GM13977 (cell line): ENCODE measurements at regions not wholly inside any gene's neighbourhood (a gene's known extent, or its start where the extent isn't known, plus 50 kb on each side); places are given as distances from the start of the nearest gene placed in this dataset.

Source experiments
- DNase-seq: peaks from one replicate; pipeline ENCODE4 v3.0.0; 2012; ENCODE audit warnings: low spot score
- in situ Hi-C: fragments of 300-500 bp; cut with MboI; formaldehyde crosslinking; loops from one replicate; pipeline ENCODE4 v1.12.0; 2022; ENCODE audit warnings: low sequenced_read_pairs, low pct_unique_long_range_greater_than_20kb, mixed read lengths, inconsistent platforms; ENCODE audit not compliant: unreplicated experiment
- TF ChIP-seq, protein P1 (sequence below): IDR thresholded peaks from 2 replicates; pipeline ENCODE4 v1.5.1; 2012; ENCODE audit warnings: mild to moderate bottlenecking, control low read depth; ENCODE audit not compliant: insufficient read depth; ENCODE audit errors: extremely low read depth, missing control alignments

DNA sequence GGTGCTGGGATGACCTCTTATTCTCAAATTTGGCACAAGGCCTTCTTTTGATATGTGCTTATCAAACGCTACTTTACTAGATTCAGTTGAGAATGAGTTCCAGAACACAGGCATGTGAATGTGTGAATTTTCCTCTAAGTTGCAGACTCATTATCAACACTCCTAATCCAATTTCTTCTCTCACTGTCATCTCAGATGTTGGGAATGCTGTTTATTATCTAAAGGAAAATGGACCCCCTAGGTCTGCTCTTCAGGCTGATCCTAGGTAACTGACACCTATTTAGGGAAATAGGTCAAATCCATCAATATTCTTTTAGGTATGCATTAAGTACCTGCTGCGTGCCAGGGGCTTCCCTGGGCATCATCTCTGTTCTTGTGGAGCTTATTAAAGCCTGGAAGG lies 215.0 kb upstream of the NOX3 start:
- in situ Hi-C loops, result no loop called here
- TF ChIP-seq, protein P1, sequence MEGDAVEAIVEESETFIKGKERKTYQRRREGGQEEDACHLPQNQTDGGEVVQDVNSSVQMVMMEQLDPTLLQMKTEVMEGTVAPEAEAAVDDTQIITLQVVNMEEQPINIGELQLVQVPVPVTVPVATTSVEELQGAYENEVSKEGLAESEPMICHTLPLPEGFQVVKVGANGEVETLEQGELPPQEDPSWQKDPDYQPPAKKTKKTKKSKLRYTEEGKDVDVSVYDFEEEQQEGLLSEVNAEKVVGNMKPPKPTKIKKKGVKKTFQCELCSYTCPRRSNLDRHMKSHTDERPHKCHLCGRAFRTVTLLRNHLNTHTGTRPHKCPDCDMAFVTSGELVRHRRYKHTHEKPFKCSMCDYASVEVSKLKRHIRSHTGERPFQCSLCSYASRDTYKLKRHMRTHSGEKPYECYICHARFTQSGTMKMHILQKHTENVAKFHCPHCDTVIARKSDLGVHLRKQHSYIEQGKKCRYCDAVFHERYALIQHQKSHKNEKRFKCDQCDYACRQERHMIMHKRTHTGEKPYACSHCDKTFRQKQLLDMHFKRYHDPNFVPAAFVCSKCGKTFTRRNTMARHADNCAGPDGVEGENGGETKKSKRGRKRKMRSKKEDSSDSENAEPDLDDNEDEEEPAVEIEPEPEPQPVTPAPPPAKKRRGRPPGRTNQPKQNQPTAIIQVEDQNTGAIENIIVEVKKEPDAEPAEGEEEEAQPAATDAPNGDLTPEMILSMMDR, result no peak
- DNase-seq, result no peak

GRCh38 chr6:155660251-155660977 lies 204.8 kb upstream of the NOX3 start:
- DNase-seq, result no peak
- in situ Hi-C loops, result no loop called here
- TF ChIP-seq, protein P1, result no peak

GRCh38 chr6:155656024-155656423 lies 200.4 kb upstream of the NOX3 start:
- no peak for DNase-seq
- in situ Hi-C loops, result no loop called here
- TF ChIP-seq, protein P1, result no peak

DNA sequence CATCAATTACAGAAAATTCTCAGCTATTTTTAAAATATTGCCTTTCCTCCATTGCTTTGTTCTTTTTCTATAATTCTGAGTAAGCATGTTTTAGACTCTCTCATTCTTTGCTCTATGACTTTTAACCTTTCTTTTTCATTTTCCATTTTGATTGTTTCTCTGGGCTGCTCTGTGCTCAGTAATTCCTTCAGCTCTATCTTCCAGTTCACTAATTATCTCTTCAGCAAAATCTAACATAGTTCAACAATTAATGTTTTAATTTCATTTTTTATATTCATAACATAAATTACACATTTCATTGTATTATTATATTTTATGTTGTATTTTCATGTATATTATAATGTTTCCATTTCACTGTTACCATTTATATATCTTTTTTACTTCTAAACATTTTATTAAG lies 198.8 kb upstream of the NOX3 start:
- TF ChIP-seq, protein P1, result no peak
- in situ Hi-C loops, result no loop called here
- no peak for DNase-seq

DNA sequence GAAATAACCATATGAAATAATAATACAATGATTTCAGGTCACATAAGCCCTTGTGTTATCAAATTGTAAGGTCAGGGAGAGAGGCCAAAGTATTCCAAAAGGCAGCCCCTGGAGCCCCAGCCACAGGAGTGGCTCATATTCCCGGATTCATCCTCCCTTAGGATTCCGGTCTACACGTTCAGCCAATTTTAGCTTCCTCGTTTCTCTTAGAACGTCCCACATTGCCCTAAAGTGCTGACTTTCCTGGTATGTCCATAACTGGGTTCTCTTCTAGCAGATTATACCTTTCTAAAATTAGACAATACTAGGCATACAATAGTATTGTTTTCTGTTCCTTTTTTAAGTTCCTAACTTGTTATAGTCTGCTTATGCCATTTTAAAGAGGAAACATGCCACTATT lies 192.7 kb upstream of the NOX3 start:
- in situ Hi-C loops, result no loop called here

GRCh38 chr6:155647354-155647753 lies 191.7 kb upstream of the NOX3 start:
- DNase-seq, result no peak
- TF ChIP-seq, protein P1, result no peak
- in situ Hi-C loops, result no loop called here

More for the DNA sequence above, 192.7 kb upstream of the NOX3 start:
- TF ChIP-seq, protein P1, result no peak
- no peak for DNase-seq
